ENCODE measurements at regions not wholly inside any gene's neighbourhood (a gene's known extent, or its start where the extent isn't known, plus 50 kb on each side); places are given as distances from the start of the nearest gene placed in this dataset.

- DNase-seq = no peak
Observed at GRCh38 chr13:99646866-99647595, 145.8 kb downstream of the TM9SF2 start.

- no peak for DNase-seq
Observed at GRCh38 chr13:99642841-99643240, 141.6 kb downstream of the TM9SF2 start.

- DNase-seq = no peak
Observed at GRCh38 chr13:99642006-99642405, 140.7 kb downstream of the TM9SF2 start.

- no peak for DNase-seq
Observed at GRCh38 chr13:99640260-99640659, 139.0 kb downstream of the TM9SF2 start.

- DNase-seq = no peak
Observed at GRCh38 chr13:99639126-99639525, 137.9 kb downstream of the TM9SF2 start.

GRCh38 chr13:99636728-99637353 lies 135.6 kb downstream of the TM9SF2 start:
- no peak for DNase-seq

- DNase-seq = no peak
Observed at GRCh38 chr13:99636306-99636705, 135.0 kb downstream of the TM9SF2 start.

- no peak for DNase-seq
Observed at GRCh38 chr13:99634672-99635071, 133.4 kb downstream of the TM9SF2 start.

GRCh38 chr13:99630269-99630898 lies 129.1 kb downstream of the TM9SF2 start:
- DNase-seq = no peak

- no peak for DNase-seq
Observed at GRCh38 chr13:99629641-99630040, 128.4 kb downstream of the TM9SF2 start.

- DNase-seq = no peak
Observed at GRCh38 chr13:99628442-99628841, 127.2 kb downstream of the TM9SF2 start.

- no peak for DNase-seq
Observed at GRCh38 chr13:99626461-99627082, 125.3 kb downstream of the TM9SF2 start.

- no peak for DNase-seq
Observed at GRCh38 chr13:99624936-99625540, 123.8 kb downstream of the TM9SF2 start.

- no peak for DNase-seq
Observed at GRCh38 chr13:99620806-99621205, 119.5 kb downstream of the TM9SF2 start.

- DNase-seq = no peak
Observed at GRCh38 chr13:99619207-99619606, 117.9 kb downstream of the TM9SF2 start.

GRCh38 chr13:99617474-99618255 lies 116.4 kb downstream of the TM9SF2 start:
- DNase-seq = peak; percentile 14 to 32

- DNase-seq = no peak
Observed at GRCh38 chr13:99614465-99614885, 113.2 kb downstream of the TM9SF2 start.

Data from right lung (tissue), 2 donors.